Endothelial cell of umbilical vein (primary cell): ENCODE measurements at regions not wholly inside any gene's neighbourhood (a gene's known extent, or its start where the extent isn't known, plus 50 kb on each side); places are given as distances from the start of the nearest gene placed in this dataset.

Source experiments
- BruUV-seq: library from RNA; stranded (reverse); fragments of 400-500 nt; replicated peaks from 2 replicates; lab custom pipeline; 2021; lab: Mats Ljungman, UMichigan
- CTCF ChIA-PET: fragments of 300-600, 350-600 bp; sonication (Branson Sonifier 250); formaldehyde crosslinking; loops from one replicate; lab custom pipeline; 2021; ENCODE audit warnings: antibody characterized with exemption, inconsistent platforms; lab: Charles Lee
- POLR2A ChIA-PET: fragments of 300-600, 350-600 bp; sonication (Branson Sonifier 250); formaldehyde crosslinking; loops from one replicate; lab custom pipeline; 2021; ENCODE audit warnings: antibody characterized with exemption, inconsistent platforms; lab: Charles Lee
- DNase-seq: peaks from one replicate; pipeline ENCODE4 v3.0.0-alpha.2; 2011; ENCODE audit warnings: low read depth, low spot score
- FAIRE-seq: peaks from 2 replicates; lab custom pipeline; 2011; peaks lifted over from hg19 to GRCh38; lab: Jason Lieb, UNC
- H2AFZ ChIP-seq: 2 replicates; pipeline ENCODE4 v1.6.0; 2012; ENCODE audit warnings: low read depth, low read length, control low read depth, inconsistent platforms
- H3K27ac ChIP-seq: 2 replicates; pipeline ENCODE4 v1.5.1; 2011; ENCODE audit warnings: low read depth, mild to moderate bottlenecking, control low read depth, low read length, moderate library complexity; ENCODE audit not compliant: insufficient read depth
- H3K27me3 ChIP-seq, 2 experiments: 2 replicates each; pipeline versions ENCODE4 v1.6.0 to v1.6.1; 2011; ENCODE audit warnings: low read length in 2 of 2, mixed read lengths in 1 of 2; ENCODE audit not compliant: control insufficient read depth in 2 of 2, insufficient read depth in 2 of 2
- H3K36me3 ChIP-seq, 2 experiments: 2 replicates in 1 of 2; 3 replicates in 1 of 2; pipeline ENCODE4 v1.5.1; 2011; ENCODE audit warnings: low read length in 2 of 2, mild to moderate bottlenecking in 1 of 2, moderate library complexity in 1 of 2; ENCODE audit not compliant: control insufficient read depth in 2 of 2, insufficient read depth in 2 of 2; ENCODE audit errors: extremely low read depth in 1 of 2
- H3K4me1 ChIP-seq: 3 replicates; pipeline ENCODE4 v1.5.1; 2011; ENCODE audit warnings: mild to moderate bottlenecking, low read length; ENCODE audit not compliant: control insufficient read depth, insufficient read depth; ENCODE audit errors: extremely low read depth
- H3K4me2 ChIP-seq: 2 replicates; pipeline ENCODE4 v1.6.1; 2011; ENCODE audit warnings: low read length, control low read depth, mixed read lengths; ENCODE audit not compliant: insufficient read depth
- H3K4me3 ChIP-seq, 3 experiments: fragments of 200-600 bp in 1 of 3; sonication (generic), shearing (Covaris generic) in 1 of 3; replicated peaks in 1 of 3; 2 replicates each; pipeline ENCODE4 v1.5.1; 2011 to 2016; ENCODE audit warnings: control low read depth in 3 of 3, low read length in 3 of 3, mild to moderate bottlenecking in 2 of 3, inconsistent platforms in 1 of 3, low read depth in 1 of 3, moderate library complexity in 1 of 3; ENCODE audit not compliant: insufficient read depth in 1 of 3
- H3K79me2 ChIP-seq: 2 replicates; pipeline ENCODE4 v1.6.0; 2012; ENCODE audit warnings: low read length, inconsistent platforms; ENCODE audit not compliant: control insufficient read depth, insufficient read depth
- H3K9ac ChIP-seq: replicated peaks from 2 replicates; pipeline ENCODE3; 2011; ENCODE audit warnings: low read length, control low read depth; ENCODE audit not compliant: insufficient read depth; ENCODE audit errors: extremely low read depth
- H3K9me1 ChIP-seq: replicated peaks from 3 replicates; pipeline ENCODE4 v1.6.0; 2011; ENCODE audit warnings: mild to moderate bottlenecking, low read length; ENCODE audit not compliant: control insufficient read depth, insufficient read depth; ENCODE audit errors: extremely low read depth
- H3K9me3 ChIP-seq: replicated peaks from 2 replicates; pipeline ENCODE4 v1.5.1; 2012; ENCODE audit warnings: low read length, inconsistent platforms; ENCODE audit not compliant: control insufficient read depth, insufficient read depth
- H4K20me1 ChIP-seq: replicated peaks from 2 replicates; pipeline ENCODE3; 2011; ENCODE audit warnings: mild to moderate bottlenecking, low read length; ENCODE audit not compliant: control insufficient read depth, insufficient read depth; ENCODE audit errors: extremely low read depth
- EZH2 ChIP-seq: IDR thresholded peaks from 2 replicates; pipeline ENCODE4 v1.6.1; 2012; ENCODE audit warnings: borderline replicate concordance, low read depth, mild to moderate bottlenecking, moderate library complexity, low read length, inconsistent platforms; ENCODE audit not compliant: severe bottlenecking
- FOS ChIP-seq: IDR thresholded peaks from 2 replicates; pipeline ENCODE4 v1.6.1; 2011; ENCODE audit warnings: mild to moderate bottlenecking, low read length, moderate library complexity, borderline replicate concordance; ENCODE audit not compliant: insufficient read depth
- GATA2 ChIP-seq: IDR thresholded peaks from 2 replicates; pipeline ENCODE4 v1.7.0; 2011; ENCODE audit warnings: low read depth, mild to moderate bottlenecking, moderate library complexity, mixed read lengths, low read length; ENCODE audit not compliant: insufficient read length, insufficient read depth
- JUN ChIP-seq: IDR thresholded peaks from 2 replicates; pipeline ENCODE4 v1.6.1; 2011; ENCODE audit warnings: borderline replicate concordance, low read depth; ENCODE audit not compliant: insufficient read length, insufficient read depth
- MAX ChIP-seq: IDR thresholded peaks from 2 replicates; pipeline ENCODE4 v1.6.1; 2011; ENCODE audit not compliant: insufficient read depth, insufficient read length
- MYC ChIP-seq: IDR thresholded peaks from one replicate; pipeline ENCODE4 v1.6.1; 2011; ENCODE audit warnings: mild to moderate bottlenecking, low read depth, low read length
- POLR2A ChIP-seq: IDR thresholded peaks from 2 replicates; pipeline ENCODE4 v1.6.1; 2012; ENCODE audit warnings: low read depth, mild to moderate bottlenecking, control low read depth, low read length
- POLR2AphosphoS5 ChIP-seq: IDR thresholded peaks from 2 replicates; pipeline ENCODE4 v1.6.1; 2012; ENCODE audit warnings: low read depth, mild to moderate bottlenecking, control low read depth, low read length, moderate library complexity; ENCODE audit not compliant: insufficient read depth
- dilution Hi-C: fragments of 300-500 bp; cut with MboI; formaldehyde crosslinking; loops from one replicate; pipeline ENCODE4 v1.15.0; 2019; ENCODE audit warnings: low sequenced_read_pairs; ENCODE audit not compliant: extremely low pct_ligation_motif_present
- intact Hi-C: fragments of 100-400 bp; cut with micrococcal nuclease; formaldehyde crosslinking; loops from one replicate; pipeline ENCODE4 v1.10.0; 2022
- TF ChIP-seq, protein P1 (sequence below), 2 donors: IDR thresholded peaks; 1 replicate in 1 of 2; 2 replicates in 1 of 2; pipeline ENCODE4 v1.5.1; 2011; ENCODE audit warnings: low read length in 2 of 2, mild to moderate bottlenecking in 2 of 2, moderate library complexity in 2 of 2, control low read depth in 1 of 2, inconsistent platforms in 1 of 2, low read depth in 1 of 2; ENCODE audit not compliant: insufficient read depth in 1 of 2; ENCODE audit errors: extremely low read depth in 1 of 2

GRCh38 chr7:46739518-46740234, 818.6 kb upstream of the IGFBP3 start:
- no peaks in the 10 kb centered on the region for H3K27me3 ChIP-seq
- no peak overlapping the region for H3K27ac ChIP-seq
- H2AFZ ChIP-seq = no peak overlapping the region
- H3K9me3 ChIP-seq = no peaks in the 10 kb centered on the region
- POLR2A ChIA-PET = no interaction called here
- DNase-seq (no peak), FAIRE-seq (no peak)
- dilution Hi-C loops = no loop called here
- H3K79me2 ChIP-seq = no peaks in the 10 kb centered on the region
- no peak overlapping the region for H3K4me3 ChIP-seq
- no TSS peak for BruUV-seq
- TF ChIP-seq MYC = no peak
- TF ChIP-seq, protein P1, sequence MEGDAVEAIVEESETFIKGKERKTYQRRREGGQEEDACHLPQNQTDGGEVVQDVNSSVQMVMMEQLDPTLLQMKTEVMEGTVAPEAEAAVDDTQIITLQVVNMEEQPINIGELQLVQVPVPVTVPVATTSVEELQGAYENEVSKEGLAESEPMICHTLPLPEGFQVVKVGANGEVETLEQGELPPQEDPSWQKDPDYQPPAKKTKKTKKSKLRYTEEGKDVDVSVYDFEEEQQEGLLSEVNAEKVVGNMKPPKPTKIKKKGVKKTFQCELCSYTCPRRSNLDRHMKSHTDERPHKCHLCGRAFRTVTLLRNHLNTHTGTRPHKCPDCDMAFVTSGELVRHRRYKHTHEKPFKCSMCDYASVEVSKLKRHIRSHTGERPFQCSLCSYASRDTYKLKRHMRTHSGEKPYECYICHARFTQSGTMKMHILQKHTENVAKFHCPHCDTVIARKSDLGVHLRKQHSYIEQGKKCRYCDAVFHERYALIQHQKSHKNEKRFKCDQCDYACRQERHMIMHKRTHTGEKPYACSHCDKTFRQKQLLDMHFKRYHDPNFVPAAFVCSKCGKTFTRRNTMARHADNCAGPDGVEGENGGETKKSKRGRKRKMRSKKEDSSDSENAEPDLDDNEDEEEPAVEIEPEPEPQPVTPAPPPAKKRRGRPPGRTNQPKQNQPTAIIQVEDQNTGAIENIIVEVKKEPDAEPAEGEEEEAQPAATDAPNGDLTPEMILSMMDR (IDR thresholded peaks at IDR 0.05; ENCODE audit: extremely low read depth in 1 of 2, insufficient read depth in 1 of 2, low read depth in 1 of 2, low read length in 2 of 2) = no peak
- TF ChIP-seq EZH2 = no peak
- TF ChIP-seq FOS = no peak
- TF ChIP-seq POLR2AphosphoS5 = no peak
- no peak for TF ChIP-seq MAX
- TF ChIP-seq GATA2 = no peak
- no peak for TF ChIP-seq JUN
- no peak for TF ChIP-seq POLR2A
- H4K20me1 ChIP-seq = no peaks in the 10 kb centered on the region
- peaks cover 2% of the 10 kb centered on the region for H3K4me1 ChIP-seq
- no peak overlapping the region for H3K4me2 ChIP-seq
- intact Hi-C loops = no loop called here
- no peaks in the 10 kb centered on the region for H3K36me3 ChIP-seq
- no peak overlapping the region for H3K9ac ChIP-seq
- CTCF ChIA-PET = interaction anchor here (0.9 kb wide), 1 partner anchor 26 kb away, joined by 3 read pairs; no protein-coding TSS in a partner anchor
- H3K9me1 ChIP-seq = no peaks in the 10 kb centered on the region
